ENCODE measurements at regions not wholly inside any gene's neighbourhood (a gene's known extent, or its start where the extent isn't known, plus 50 kb on each side); places are given as distances from the start of the nearest gene placed in this dataset.

GRCh38 chr10:117860823-117861222, 185.9 kb downstream of the RAB11FIP2 start:
- TF ChIP-seq CTCF (conservative IDR thresholded peaks at IDR 0.05; ENCODE audit: low read depth in 2 of 2) (peak; percentile 48 to 61), ZNF331 (CRISPR knock-in tag; IDR thresholded peaks at IDR 0.05; ENCODE audit: low read depth) (no peak), EZH2 (IDR thresholded peaks at IDR 0.05; ENCODE audit: low read depth, unreplicated experiment) (no peak), ZNF462 (CRISPR knock-in tag; IDR thresholded peaks at IDR 0.05) (no peak), POLR2AphosphoS5 (IDR thresholded peaks at IDR 0.05; ENCODE audit: low read depth) (no peak)

Measured in GM23338 (cell line).